OCI-LY7 (cell line): ENCODE measurements at regions not wholly inside any gene's neighbourhood (a gene's known extent, or its start where the extent isn't known, plus 50 kb on each side); places are given as distances from the start of the nearest gene placed in this dataset.

Source experiments
- EZH2phosphoT487 ChIP-seq: fragments of 200-600 bp; sonication (generic); IDR thresholded peaks from 2 replicates; pipeline ENCODE4 v1.6.1; 2018; ENCODE audit warnings: low read depth, borderline replicate concordance, mild to moderate bottlenecking, mixed run types, antibody characterized with exemption, low read length, moderate library complexity, mixed read lengths
- TF ChIP-seq, protein P1 (sequence below): fragments of 200-600 bp; sonication (generic); conservative IDR thresholded peaks from 2 replicates; pipeline ENCODE4 v1.5.1; 2014; ENCODE audit warnings: mild to moderate bottlenecking, antibody characterized with exemption, low read length, moderate library complexity, mixed read lengths

- TF ChIP-seq, protein P1, sequence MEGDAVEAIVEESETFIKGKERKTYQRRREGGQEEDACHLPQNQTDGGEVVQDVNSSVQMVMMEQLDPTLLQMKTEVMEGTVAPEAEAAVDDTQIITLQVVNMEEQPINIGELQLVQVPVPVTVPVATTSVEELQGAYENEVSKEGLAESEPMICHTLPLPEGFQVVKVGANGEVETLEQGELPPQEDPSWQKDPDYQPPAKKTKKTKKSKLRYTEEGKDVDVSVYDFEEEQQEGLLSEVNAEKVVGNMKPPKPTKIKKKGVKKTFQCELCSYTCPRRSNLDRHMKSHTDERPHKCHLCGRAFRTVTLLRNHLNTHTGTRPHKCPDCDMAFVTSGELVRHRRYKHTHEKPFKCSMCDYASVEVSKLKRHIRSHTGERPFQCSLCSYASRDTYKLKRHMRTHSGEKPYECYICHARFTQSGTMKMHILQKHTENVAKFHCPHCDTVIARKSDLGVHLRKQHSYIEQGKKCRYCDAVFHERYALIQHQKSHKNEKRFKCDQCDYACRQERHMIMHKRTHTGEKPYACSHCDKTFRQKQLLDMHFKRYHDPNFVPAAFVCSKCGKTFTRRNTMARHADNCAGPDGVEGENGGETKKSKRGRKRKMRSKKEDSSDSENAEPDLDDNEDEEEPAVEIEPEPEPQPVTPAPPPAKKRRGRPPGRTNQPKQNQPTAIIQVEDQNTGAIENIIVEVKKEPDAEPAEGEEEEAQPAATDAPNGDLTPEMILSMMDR: no peak
- no peak for TF ChIP-seq EZH2phosphoT487
Measured at GRCh38 chr9:3768286-3768685, 242.5 kb upstream of the RFX3 start.
